Stimulated activated CD4-positive, alpha-beta T cell treated with anti-CD3 and anti-CD28 coated beads, Interleukin-2, amount 100 ng/mL, for 24 hours (primary cell): ENCODE measurements at regions not wholly inside any gene's neighbourhood (a gene's known extent, or its start where the extent isn't known, plus 50 kb on each side); places are given as distances from the start of the nearest gene placed in this dataset.

Experiments
- DNase-seq, 2 donors: peaks; one replicate each; pipeline ENCODE4 v3.0.0-alpha.2; 2020

DNA sequence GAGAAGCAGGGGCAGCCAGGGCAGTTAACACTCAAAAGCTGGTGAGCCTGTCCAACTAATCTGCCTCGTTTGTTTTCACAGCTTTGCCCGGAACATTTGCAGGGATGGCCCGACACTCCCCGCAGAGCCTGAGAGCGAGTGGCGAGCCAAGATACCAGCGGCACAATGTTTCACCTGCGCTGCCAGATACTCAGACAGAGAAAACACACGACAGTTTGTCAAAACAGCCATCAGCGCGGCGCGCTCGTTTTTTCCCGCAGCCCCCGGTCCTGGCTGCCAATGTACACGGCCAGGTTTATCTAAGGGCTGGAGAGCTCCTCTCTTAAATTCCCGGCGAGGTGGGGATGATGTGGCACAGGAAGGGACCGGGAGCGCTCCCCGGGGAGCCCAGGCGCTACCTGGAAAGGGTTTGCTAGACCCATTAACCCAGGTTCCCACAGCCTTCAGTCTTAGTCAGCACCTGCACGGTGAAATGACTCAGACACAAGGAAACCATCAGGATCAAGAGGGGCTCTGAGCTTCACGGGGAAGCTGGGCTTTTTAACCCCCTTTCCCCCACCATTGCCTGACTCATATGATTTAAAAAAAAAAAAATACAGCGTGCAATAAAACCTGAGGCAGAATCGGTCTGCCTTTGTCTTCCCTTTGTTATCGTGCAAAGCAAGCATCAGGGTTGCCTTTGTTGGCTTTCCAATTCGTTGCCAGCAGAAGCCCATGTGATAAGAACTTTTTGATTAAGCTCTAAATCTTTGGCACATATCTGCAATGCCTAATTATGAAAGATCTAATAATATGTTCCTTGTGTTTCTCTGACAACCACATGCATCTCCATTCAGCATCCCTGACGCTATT lies 186.2 kb downstream of the EFNB2 start:
- DNase-seq = no peak

DNA sequence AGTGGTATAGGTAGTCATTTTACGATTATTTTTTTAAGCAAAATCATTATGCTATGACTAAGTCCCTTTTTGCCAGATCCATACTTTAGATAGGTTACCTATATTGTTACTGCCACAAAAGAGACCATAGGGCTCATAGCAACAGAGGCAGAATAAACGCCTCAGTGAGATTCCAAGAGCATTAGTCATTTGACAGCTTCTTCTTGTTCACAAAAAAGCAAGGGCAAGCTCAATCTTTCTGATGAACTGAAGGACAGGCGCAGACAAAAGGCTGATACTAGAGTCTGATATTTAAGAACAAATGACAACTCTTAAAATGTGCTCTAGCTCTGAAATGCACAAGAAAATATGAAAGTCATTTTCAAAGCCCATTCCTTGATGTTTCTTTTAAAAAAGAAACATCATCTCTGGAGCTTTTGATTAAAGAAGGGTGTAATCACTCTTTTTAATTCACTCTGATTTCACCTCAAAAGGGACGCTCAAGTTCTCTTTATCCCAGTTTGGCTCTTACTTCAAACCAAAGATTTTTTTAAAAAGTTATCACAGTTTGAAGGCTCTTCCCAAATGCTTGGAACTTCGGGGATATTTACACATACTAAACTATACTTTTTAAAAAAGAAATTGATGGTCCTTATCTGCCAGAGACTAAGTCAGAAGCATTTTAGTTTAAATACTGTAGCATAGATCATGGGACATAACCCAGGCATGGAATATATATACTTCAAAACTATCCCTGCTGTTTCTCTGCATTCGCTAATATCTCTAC lies 187.2 kb downstream of the EFNB2 start:
- DNase-seq = no peak

DNA sequence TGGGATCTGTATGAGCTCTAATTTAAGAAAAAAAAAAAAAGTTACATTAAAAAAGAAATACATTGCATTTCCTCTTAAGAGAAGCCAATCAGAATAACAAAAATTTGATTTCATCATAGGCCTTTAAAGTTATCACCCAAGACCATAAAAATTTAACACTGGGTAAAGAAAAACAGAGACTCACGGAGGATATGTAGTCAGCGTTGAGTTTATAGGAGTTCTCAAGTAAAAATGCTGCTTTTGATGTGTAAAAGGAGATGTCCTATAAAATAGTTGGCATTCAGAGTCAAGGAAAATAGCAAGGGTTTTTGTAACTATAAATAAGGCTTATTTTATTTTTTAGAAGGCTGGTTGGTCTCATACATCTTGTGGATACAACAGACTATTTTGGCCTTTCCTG lies 191.1 kb downstream of the EFNB2 start:
- DNase-seq = no peak

DNA sequence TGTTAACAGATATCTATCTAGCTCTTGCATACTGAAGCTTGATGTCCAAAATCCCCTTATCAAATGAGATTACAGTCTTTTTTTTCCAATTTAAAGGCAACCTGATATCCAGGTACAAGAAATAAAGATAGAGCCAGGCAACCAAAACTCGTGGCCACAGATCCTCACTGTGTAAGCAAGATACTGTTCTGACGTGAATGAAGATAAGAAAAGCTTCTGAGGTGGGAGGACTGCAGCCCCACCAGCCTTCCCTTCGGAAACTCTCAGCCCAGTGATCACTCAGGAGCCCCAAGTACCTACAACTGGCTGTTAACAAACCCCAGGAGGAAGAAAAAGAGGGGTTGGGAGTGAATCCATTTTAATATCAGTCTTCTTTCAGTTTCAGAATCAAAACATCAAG lies 191.6 kb downstream of the EFNB2 start:
- DNase-seq = no peak

DNA sequence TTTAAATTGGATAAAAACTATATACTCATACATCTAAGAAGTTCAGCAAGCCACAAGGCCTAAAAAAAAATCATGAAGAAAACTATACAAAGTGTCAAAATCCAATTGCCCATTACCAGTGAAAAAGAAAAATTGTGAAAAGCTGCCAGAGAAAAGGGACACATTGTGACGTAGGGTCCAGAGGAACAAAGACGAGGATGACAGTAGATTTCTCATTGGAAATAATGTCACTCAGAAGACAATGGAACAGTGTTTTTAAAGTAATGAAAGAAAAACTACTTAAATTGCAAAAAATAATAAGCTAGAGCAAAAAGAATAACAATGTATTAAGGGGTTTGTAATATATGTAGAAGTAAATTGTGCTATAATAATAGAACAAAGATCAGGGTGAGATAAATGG lies 195.2 kb downstream of the EFNB2 start:
- DNase-seq = no peak

DNA sequence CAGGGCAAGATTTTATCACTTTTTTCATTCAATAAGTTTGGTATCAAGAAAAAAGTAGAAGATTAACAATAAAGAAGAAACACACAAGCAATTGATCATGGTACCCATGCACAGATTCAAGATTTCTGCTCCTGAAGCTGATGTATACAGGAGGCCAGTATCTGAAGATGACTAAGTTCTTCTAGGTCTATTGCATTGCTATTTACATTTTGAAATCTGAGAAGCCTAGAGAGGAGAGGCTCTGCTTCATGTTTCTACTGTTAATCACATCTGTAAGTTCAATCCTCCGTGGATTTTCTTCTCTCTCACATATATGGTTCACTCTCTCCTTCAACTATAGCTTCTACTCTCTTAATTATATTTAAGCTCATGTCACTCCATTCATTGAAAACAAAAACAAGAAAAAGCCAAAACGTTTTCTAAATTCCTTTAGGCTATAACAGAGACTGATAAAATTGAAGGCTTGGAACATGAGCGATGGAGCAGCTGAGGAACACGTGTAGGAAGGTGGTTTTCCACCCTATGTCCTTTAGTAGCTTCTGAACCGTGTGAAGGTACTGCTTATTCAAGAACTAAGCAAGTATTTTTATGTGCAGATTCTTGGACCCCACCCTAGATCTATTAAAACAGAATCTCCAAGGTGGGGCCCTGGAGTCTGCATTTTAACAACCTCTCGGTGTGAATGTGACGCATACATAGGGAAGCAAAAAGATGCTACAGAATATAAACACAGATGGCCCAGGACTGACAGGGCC lies 198.2 kb downstream of the EFNB2 start:
- DNase-seq = no peak

DNA sequence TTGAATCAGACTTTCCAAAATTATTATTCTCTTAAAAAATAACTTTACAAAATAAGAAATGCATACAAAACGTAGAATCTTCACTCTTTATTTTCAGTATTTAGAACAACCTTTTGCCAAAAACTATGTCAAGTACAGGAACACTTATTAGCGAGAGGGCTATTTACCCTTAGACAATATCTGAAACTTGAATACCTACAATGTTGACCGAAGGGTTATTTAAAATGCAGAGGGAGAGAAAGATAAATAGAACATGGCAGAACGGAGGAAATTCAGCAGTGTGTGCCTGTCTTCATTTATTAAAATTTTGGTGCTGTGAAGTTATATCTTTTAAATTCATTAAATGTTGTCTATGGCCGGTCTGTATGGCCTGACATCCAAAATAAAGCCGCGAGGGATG lies 198.8 kb downstream of the EFNB2 start:
- no peak for DNase-seq

DNA sequence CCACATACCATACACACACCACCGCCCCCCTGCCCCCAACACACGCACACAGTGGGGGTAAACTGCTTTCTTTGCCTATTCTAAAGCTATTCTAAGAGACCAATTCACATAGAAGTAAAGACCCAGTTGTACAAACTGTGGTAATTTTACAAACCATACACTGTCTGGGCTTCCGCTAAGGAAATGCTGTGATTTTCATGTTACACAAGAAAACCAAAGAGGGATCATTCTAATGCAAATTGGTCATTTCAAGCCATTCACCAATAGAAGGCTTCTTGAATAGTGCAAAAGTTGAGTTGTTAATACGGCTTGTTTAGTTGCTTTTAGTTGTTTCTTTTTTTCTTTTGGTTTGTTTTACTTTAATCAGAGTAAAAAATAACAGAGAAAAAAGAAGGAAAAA lies 202.8 kb downstream of the EFNB2 start:
- no peak for DNase-seq

DNA sequence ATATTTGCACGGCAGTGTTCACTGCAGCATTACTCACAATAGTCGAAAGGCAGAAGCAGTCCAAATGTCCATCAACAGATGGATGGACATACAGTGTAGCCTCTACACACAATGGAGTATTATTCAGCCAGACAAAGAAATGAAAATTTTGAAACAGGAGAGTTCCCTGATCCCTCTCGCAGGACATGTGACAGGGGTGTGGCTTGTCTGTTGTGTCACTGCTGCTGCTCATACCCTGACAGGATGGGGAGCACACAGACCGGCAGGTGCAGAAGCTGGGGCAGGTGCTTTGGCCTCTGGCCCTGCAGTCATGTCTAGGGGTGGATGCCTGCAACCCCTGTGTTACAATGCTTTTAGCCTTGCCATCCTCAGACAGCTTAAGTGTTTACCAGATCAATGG lies 204.3 kb downstream of the EFNB2 start:
- DNase-seq = no peak

DNA sequence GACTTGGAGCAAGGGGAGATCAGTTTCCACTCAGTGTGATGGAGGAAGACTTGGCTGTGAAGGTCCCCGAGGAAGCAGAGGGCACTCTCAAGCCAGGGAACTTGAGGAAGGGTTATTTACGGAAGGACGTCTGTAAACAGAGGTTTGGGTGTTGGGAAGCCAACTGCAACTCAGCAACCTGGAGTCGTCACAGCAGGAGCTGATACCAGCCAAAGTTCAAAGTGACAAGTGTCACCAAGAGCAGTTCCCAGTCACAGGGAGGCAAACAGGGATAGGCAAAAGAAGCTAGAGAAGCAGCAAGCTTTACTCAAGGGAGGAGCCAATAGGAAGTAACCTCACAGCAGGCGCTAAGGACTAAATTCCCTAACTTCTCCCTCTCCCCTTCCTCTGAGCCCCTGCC lies 205.5 kb downstream of the EFNB2 start:
- DNase-seq = no peak

DNA sequence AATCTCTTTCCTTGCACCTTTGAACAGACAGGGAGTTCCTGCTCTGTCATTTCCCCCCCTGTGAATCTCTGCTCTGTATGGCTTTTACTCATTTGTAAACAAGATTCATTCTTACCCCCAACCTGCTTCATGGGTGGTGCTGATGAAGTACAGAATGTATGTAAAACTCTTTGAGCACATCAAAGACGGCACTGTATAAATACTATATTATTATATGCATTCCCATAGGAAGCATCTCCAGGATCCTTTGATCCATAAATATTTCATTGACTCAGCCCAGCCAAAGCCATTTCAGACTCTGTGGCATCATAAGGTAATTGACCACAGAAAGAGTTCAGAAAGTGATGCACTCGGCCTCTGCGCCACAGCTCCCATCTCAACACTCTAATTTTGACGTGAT lies 208.7 kb downstream of the EFNB2 start:
- no peak for DNase-seq

DNA sequence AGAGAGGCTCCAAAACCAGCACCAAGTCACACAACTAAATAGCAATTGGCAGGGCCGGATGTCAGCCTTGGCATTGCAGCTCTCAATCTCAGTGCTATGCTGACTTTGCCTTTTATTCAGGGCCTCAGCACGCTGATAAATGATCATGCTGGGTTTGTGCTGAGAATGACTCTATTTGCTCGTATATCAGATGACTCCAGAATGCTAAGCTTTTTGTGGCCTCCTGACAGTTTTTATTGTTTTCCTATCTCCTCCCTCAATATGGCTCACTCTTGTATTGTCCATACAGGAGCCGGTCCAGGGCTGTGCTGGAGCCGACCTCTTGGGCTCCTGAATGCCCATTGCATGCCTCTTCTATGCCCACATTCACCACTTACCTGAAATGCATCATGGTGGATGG lies 211.0 kb downstream of the EFNB2 start:
- DNase-seq = no peak

DNA sequence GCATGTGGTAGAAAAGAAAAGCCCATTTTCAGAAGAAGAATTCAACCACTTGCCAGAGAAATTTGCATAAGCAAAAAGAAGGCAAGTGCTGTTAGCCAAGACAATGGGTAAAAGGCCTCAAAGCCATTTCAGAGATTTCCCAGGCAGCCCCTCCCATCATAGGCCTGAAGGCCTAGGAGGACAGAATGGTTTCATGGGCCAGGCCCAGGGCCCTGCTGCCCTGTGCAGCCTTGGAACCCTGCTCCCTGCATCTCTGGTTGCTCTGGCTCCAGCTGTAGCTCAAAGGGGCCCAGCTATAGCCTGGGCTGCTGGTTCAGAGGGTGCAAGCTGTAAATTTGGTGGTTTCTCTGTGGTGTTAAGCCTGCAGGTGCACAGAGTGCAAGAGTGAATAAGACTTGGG lies 212.8 kb downstream of the EFNB2 start:
- DNase-seq = no peak

DNA sequence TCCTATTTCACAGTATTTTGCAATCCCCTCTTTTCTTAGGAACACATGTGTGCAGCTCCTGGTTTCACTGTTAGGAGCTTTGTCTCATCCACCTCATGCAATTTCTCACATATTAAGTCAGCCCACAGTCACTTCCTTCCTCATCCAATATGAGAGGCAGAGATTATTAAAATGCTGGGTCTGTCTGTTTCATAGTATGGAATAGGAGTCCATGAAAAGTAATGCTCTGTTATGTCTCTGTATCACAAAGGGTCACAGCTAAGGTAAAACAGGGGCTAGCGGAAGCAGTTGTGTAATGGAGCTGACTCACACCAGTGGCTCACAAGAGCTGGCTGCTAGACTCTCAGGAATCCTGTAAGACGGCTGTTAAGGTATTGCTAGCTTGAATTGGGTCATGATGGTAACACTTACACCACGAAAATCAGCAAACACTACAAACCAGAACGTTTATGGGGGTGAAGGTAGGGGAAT lies 216.5 kb downstream of the EFNB2 start:
- DNase-seq = no peak

DNA sequence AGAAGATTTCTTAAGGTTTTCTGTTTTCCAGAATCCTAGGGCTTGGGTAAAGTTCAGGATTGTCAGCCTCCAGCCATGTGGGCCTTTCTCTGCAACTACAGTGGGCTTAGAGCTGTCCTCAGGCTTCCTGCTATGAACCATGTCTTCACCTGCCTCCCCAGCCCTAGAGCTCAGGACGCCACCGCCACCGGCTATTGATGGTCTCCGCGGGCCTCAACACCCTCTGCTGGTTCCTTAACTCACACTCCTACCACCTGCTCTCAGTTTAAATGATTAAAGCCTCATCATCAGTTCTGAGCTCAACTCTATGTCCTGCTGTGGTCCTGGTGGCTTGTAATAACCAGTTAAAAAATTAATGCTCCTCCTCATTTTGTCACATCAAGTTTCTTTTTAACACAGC lies 221.0 kb downstream of the EFNB2 start:
- DNase-seq = no peak

DNA sequence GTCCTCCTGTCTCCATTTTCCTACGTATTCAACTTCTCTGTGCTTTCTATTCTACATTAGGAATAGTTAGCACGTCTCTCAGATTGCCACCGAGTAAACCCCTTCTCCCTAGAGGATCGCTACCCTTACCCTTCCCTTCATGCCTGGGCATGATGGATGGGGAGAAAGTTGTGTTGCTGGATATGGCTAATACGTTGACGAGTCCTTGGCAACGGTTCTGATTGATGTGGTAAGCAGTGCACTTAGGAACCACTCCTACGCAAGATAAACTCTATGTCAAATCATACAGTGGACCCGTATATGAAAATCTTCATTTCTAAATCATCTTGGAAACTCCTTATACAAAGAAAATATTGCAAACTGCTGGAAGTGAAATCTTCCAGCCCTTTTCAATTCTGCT lies 224.5 kb downstream of the EFNB2 start:
- no peak for DNase-seq

DNA sequence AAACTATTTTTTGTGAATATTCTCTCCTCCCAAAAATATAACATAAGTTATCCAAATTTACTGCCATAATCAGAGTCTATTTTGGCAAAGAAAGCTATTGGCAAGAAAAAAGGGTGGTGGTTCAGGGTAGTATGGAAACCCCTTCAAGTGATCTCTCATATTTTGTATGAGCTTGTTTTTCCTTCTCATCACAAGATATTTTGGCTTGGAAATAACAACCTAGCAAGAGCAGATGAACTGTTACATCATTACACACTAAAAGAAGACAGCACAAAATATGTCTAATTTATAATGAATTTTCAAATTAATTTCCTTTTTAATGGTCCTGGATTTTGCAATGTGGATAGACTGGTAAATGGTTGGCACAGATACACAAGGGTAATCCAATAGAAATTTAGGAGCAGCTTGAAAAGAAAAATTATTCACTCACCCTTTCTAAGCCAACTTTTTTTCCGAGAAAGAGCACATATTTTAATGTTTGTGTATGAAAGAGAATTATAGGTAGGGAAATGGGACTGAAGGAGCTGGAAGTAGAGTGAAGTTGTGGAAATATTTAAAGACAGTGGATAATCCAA lies 225.1 kb downstream of the EFNB2 start:
- no peak for DNase-seq

DNA sequence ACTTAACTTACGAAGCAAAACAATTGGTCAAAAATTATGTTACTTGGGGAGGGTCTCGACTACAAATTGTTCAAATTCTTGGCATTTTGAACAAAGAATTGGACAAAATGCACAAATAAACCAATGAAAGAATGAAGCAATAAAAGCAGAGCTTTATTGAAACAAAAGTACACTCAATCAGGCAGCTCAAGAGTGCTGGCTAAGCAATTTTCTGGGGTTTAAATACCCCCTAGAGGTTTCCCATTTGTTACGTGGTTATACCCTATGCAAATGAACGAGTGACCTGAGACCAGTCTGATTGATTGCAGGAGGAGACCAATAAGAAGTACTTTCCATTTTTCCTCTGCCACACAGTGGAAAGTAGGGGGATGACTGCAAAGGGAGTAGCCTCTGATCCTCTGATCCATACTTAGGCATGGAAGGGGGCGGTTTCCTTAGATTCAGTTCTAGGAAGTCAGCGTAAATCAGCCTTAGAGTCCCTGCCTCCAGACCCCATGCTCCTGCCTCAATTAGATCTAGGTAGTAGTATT lies 228.6 kb downstream of the EFNB2 start:
- no peak for DNase-seq

DNA sequence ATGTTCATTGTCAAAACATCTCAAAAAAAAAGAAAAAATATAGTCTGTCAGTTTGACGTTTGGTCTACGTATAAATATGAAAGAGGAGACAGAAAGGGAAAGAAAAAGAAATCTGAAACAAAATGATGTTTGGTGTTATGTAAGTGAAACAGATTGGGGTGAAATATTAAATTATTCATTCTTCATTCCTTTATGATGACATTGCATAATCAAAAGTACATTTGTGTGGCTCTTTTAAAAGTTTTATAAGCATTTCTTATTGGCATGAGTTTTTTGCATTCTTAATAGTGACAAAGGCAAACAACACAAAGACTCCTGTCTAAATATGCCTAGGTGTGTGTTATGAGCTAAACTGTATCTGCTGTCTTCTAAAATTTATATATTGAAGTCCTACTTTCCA lies 232.6 kb downstream of the EFNB2 start:
- no peak for DNase-seq

DNA sequence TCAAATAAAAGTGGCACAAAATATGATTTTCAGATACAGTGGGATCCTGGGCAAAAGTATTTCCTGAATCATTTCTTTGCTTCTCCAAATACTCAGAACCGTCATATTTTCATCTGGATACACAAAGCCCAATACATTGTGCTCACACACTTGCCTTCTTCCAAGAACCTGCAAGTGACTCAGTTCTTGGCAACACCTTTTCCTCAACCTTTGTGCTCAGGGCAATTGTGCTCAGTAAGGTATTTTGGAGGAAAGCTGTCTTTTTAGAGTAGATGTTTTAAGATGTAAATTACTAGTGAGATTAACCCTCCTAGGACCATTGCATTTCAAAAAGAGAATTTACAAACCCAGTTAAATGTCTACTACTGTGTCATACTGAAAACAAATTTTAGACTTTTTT lies 233.5 kb downstream of the EFNB2 start:
- no peak for DNase-seq

DNA sequence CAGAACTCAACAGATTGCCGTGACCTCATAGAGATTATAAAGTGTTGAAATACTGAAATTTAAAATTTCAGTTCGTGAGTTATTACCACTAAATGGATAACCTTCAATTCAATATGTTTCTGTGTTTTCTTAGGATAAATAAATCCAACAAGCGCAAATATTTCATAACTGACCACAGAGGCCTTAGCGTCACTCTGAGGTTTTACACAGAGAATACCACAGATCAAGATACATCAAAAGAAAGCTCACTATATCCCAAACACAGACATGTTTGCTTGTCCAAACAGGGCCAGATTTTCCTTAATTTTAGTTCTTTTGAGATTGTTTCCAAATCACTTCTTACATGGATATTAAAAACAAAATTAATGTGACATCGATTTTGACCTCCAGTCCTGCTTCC lies 235.8 kb downstream of the EFNB2 start:
- DNase-seq = no peak

DNA sequence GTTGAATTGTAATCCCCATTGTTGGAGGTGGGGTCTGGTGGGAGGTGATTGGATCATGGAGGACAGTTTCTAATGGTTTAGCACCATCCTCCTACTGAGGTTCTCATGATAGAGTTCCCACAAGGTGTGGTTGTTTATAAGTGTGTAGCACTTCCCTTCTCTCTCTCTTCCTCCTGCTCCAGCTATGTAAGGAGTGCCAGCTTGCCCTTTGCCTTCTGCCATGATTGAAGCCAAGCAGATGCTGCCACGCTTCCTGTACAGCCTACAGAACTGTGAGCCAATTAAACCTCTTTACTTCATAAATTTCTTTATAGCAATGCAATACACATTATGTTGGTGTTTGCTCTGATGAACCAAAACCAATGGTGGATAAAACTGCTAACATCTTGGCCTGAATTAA lies 238.2 kb downstream of the EFNB2 start:
- no peak for DNase-seq

DNA sequence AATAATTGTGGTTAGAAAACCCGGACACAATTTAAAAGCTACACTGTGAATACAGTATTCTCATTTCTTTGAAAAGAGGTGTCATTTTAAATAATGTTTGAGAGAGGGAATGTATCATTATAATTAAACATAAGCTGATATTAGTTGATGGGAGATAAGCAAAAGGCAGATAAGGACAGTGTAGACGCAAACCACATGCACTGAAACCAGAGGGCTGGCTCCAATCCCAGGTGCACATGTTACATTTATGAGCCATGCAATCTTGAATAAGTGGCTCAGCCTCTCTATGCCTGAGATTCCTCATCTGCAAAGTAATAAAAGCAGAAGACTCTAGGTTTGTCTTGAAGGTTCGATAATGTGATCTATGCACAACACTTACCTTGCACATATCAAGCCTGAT lies 238.7 kb downstream of the EFNB2 start:
- no peak for DNase-seq
